ENCODE measurements at regions not wholly inside any gene's neighbourhood (a gene's known extent, or its start where the extent isn't known, plus 50 kb on each side); places are given as distances from the start of the nearest gene placed in this dataset.

DNA sequence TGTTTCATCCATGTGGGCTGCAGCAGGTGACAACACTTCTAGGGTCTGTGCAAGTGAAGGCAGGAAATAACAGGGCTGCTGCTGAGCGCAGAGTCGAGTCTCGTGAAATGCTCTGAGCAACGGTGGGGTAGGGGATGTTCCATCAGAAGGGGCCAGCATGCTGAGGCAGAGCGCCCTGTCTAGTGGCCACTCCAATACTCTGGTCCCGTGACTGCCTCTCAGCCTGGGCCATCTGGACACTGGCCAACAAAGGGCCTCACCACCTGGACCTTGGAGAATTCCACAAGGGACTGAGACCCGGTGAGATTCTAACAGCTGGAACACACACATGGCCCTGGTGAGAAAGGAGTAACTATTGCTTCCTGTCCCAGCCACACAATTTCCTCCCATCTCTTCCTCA, 375.7 kb downstream of the SHANK2 start:
- Histone ChIP-seq H3K9me3 (ENCODE audit: low read length) (no peaks in the 10 kb centered on the region), H3K4me1 (ENCODE audit: low read length) (no peaks in the 10 kb centered on the region), H3K4me2 (ENCODE audit: low read depth, low read length, poor library complexity, severe bottlenecking) (no peak overlapping the region), H4K20me1 (ENCODE audit: insufficient read depth, low read depth, low read length) (no peaks in the 10 kb centered on the region), H2AFZ (ENCODE audit: low read length) (no peak overlapping the region), H3K79me2 (ENCODE audit: low read length) (no peaks in the 10 kb centered on the region), H3K4me3 (ENCODE audit: low read length) (no peak overlapping the region), H3K9ac (ENCODE audit: low read length) (no peak overlapping the region), H3K27me3 (ENCODE audit: low read length) (no peaks in the 10 kb centered on the region), H3K9me2 (replicated peaks; ENCODE audit: insufficient read depth, low read length) (no peaks in the 10 kb centered on the region), H3K36me3 (ENCODE audit: insufficient read depth, low read length) (no peaks in the 10 kb centered on the region), H3K27ac (ENCODE audit: low read length) (no peak overlapping the region)
- DNase-seq = no peak

DNA sequence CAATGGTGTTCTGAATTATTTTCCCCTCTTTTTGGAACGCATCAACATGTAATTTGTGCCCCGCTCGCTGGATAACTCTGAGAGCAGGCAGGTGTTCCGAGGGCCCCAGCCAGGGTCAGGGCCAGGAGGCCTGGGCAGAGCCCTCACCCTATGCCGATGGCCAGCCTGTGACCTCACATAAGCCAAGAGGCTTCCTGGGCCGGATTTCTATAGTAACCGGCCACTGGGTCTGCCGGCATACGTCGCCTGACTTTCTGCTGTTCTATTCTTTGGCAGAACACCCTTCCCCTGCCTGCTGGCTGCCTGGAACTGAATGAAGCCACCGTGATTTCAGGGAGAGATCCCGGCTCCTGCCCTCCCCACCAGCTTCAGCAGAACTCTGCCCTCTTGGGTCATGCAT, 375.2 kb downstream of the SHANK2 start:
- no peaks in the 10 kb centered on the region for H4K20me1 ChIP-seq (ENCODE audit: insufficient read depth, low read depth, low read length)
- H3K9me2 ChIP-seq (replicated peaks; ENCODE audit: insufficient read depth, low read length) = no peaks in the 10 kb centered on the region
- no peaks in the 10 kb centered on the region for H3K36me3 ChIP-seq (ENCODE audit: insufficient read depth, low read length)
- no peak overlapping the region for H2AFZ ChIP-seq (ENCODE audit: low read length)
- H3K4me3 ChIP-seq (ENCODE audit: low read length) = no peak overlapping the region
- H3K4me1 ChIP-seq (ENCODE audit: low read length) = no peaks in the 10 kb centered on the region
- H3K27ac ChIP-seq (ENCODE audit: low read length) = no peak overlapping the region
- H3K9me3 ChIP-seq (ENCODE audit: low read length) = no peaks in the 10 kb centered on the region
- no peak overlapping the region for H3K9ac ChIP-seq (ENCODE audit: low read length)
- DNase-seq = no peak
- no peaks in the 10 kb centered on the region for H3K27me3 ChIP-seq (ENCODE audit: low read length)
- H3K4me2 ChIP-seq (ENCODE audit: low read depth, low read length, poor library complexity, severe bottlenecking) = no peak overlapping the region
- H3K79me2 ChIP-seq (ENCODE audit: low read length) = no peaks in the 10 kb centered on the region

DNA sequence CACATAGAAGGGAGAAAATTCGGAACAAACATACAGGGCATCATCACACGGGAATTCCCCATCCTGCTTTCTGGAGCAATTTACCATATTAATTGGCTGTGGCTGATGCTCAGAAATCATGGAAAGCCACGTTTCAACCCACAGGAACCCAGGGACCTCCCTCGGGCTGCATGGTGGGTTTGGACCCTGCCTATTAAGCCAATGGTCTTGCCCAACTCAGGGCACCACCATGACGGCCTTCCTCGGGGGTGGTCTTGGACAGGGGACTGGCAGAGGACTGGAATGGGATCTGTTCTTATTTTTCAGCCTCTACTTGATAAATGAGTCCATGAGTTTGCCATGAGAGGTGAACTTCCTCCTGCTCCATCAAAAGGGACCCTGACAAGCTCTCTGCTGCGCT, 374.0 kb downstream of the SHANK2 start:
- H3K9me2 ChIP-seq (replicated peaks; ENCODE audit: insufficient read depth, low read length) = no peaks in the 10 kb centered on the region
- H3K4me3 ChIP-seq (ENCODE audit: low read length) = no peak overlapping the region
- H3K27ac ChIP-seq (ENCODE audit: low read length) = no peak overlapping the region
- no peaks in the 10 kb centered on the region for H3K27me3 ChIP-seq (ENCODE audit: low read length)
- no peaks in the 10 kb centered on the region for H3K9me3 ChIP-seq (ENCODE audit: low read length)
- DNase-seq = no peak
- no peaks in the 10 kb centered on the region for H3K4me1 ChIP-seq (ENCODE audit: low read length)
- H2AFZ ChIP-seq (ENCODE audit: low read length) = no peak overlapping the region
- H4K20me1 ChIP-seq (ENCODE audit: insufficient read depth, low read depth, low read length) = no peaks in the 10 kb centered on the region
- no peaks in the 10 kb centered on the region for H3K79me2 ChIP-seq (ENCODE audit: low read length)
- H3K4me2 ChIP-seq (ENCODE audit: low read depth, low read length, poor library complexity, severe bottlenecking) = no peak overlapping the region
- H3K36me3 ChIP-seq (ENCODE audit: insufficient read depth, low read length) = no peaks in the 10 kb centered on the region
- no peak overlapping the region for H3K9ac ChIP-seq (ENCODE audit: low read length)

DNA sequence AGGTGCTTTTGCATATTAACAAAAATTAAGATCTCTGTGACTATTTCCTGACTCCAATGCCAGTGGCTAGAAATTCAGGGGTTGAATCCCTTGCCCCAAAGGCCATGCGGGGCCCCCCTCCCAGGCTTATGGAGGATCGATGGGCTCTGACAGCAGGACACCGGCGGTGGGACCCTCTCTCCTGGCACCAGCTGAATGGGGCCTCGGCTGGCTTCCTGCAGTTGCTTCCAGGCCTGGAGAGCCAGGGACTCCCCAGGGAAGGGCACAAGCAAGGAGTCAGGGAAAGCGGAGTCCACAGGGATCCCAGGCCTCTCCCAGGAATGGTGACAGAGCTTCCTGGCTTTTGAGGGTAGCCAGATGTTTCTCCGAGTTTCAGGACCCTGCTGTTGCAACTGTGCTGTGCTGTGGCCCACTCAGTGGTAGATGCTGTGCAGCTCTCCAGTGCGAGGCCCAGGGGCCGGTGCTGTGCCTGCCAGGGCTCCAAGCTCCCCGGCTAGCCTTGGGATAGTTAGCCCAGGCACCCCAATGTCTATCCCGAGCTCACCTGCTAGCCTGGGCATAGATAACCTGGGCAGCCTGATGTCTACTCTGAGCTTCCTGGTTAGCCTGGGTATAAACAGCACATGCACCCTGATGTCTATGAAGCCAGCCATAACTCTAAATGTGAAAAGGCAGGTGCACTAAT, 372.6 kb downstream of the SHANK2 start:
- Histone ChIP-seq H2AFZ (ENCODE audit: low read length) (no peak overlapping the region), H3K79me2 (ENCODE audit: low read length) (no peaks in the 10 kb centered on the region), H3K4me1 (ENCODE audit: low read length) (no peaks in the 10 kb centered on the region), H3K36me3 (ENCODE audit: insufficient read depth, low read length) (no peaks in the 10 kb centered on the region), H3K27ac (ENCODE audit: low read length) (no peak overlapping the region), H3K9me2 (replicated peaks; ENCODE audit: insufficient read depth, low read length) (no peaks in the 10 kb centered on the region), H3K4me2 (ENCODE audit: low read depth, low read length, poor library complexity, severe bottlenecking) (no peak overlapping the region), H3K27me3 (ENCODE audit: low read length) (no peaks in the 10 kb centered on the region), H4K20me1 (ENCODE audit: insufficient read depth, low read depth, low read length) (no peaks in the 10 kb centered on the region), H3K9ac (ENCODE audit: low read length) (no peak overlapping the region), H3K4me3 (ENCODE audit: low read length) (no peak overlapping the region), H3K9me3 (ENCODE audit: low read length) (no peaks in the 10 kb centered on the region)
- DNase-seq = no peak

DNA sequence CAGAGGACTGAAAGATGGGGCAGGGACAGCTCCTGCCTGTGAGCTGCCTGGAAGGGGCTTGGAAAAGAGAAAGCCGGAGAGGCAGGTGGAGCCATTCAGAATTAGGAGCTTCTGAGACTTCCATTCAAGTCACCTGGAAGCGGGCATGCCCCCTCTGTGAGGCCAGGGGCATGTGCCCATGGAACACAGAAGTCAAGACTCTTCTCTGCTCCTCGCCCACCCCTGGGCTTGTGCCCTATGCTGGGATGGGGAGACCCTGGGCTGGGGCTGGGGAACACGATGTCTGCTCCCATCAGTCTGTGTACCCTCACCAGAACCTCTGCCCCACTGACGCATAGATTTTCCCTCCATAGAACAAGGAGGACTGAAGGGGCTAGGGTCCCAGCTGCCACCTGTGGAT, 372.0 kb downstream of the SHANK2 start:
- H3K79me2 ChIP-seq (ENCODE audit: low read length) = no peaks in the 10 kb centered on the region
- H3K27ac ChIP-seq (ENCODE audit: low read length) = no peak overlapping the region
- no peak for DNase-seq
- H3K4me3 ChIP-seq (ENCODE audit: low read length) = no peak overlapping the region
- H3K4me2 ChIP-seq (ENCODE audit: low read depth, low read length, poor library complexity, severe bottlenecking) = no peak overlapping the region
- no peaks in the 10 kb centered on the region for H3K36me3 ChIP-seq (ENCODE audit: insufficient read depth, low read length)
- H3K4me1 ChIP-seq (ENCODE audit: low read length) = no peaks in the 10 kb centered on the region
- H3K27me3 ChIP-seq (ENCODE audit: low read length) = no peaks in the 10 kb centered on the region
- H3K9me2 ChIP-seq (replicated peaks; ENCODE audit: insufficient read depth, low read length) = no peaks in the 10 kb centered on the region
- H3K9ac ChIP-seq (ENCODE audit: low read length) = no peak overlapping the region
- no peaks in the 10 kb centered on the region for H3K9me3 ChIP-seq (ENCODE audit: low read length)
- no peak overlapping the region for H2AFZ ChIP-seq (ENCODE audit: low read length)
- no peaks in the 10 kb centered on the region for H4K20me1 ChIP-seq (ENCODE audit: insufficient read depth, low read depth, low read length)

DNA sequence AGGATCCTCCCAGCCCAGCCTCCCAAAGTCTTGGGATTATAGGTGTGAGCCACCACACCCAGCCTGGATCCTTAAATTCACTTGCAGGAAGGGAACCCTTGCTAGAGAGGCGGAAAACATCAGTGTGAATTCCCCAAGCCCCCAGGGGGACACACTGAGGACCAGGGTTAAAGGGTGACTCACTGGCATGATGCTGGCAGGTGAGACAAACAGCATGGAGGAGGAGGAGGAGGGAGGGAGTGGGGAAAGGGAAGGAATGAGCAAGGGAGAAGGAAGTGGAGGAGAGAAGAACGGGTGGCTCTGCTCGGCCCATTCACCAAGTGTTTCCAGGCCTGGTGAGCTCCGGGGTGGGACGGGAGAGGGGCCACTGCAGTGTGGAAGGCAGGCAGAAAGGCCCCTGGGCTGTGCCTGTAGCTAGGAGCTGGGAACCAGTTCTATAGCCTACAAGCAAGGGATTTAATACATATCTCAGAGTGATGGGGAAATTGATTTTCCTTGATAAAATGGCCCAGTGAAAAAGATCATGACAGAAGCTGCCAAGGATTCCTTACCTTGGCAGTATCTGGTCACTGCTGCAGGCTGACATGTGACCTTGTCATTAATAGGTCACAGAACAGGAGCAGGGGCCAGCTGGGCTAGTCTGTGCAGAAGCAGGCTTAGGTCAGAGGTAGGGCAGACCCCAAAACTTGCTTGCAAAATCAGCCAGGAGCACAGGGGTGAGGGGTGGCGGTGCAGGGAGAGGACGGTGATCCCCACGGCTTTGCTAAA, 370.2 kb downstream of the SHANK2 start:
- Histone ChIP-seq H3K4me3 (ENCODE audit: low read length) (no peak overlapping the region), H3K27ac (ENCODE audit: low read length) (no peak overlapping the region), H4K20me1 (ENCODE audit: insufficient read depth, low read depth, low read length) (no peaks in the 10 kb centered on the region), H2AFZ (ENCODE audit: low read length) (no peak overlapping the region), H3K79me2 (ENCODE audit: low read length) (no peaks in the 10 kb centered on the region), H3K9me3 (ENCODE audit: low read length) (no peaks in the 10 kb centered on the region), H3K36me3 (ENCODE audit: insufficient read depth, low read length) (no peaks in the 10 kb centered on the region), H3K4me1 (ENCODE audit: low read length) (no peaks in the 10 kb centered on the region), H3K27me3 (ENCODE audit: low read length) (no peaks in the 10 kb centered on the region), H3K4me2 (ENCODE audit: low read depth, low read length, poor library complexity, severe bottlenecking) (no peak overlapping the region), H3K9ac (ENCODE audit: low read length) (no peak overlapping the region), H3K9me2 (replicated peaks; ENCODE audit: insufficient read depth, low read length) (no peaks in the 10 kb centered on the region)
- no peak for DNase-seq

DNA sequence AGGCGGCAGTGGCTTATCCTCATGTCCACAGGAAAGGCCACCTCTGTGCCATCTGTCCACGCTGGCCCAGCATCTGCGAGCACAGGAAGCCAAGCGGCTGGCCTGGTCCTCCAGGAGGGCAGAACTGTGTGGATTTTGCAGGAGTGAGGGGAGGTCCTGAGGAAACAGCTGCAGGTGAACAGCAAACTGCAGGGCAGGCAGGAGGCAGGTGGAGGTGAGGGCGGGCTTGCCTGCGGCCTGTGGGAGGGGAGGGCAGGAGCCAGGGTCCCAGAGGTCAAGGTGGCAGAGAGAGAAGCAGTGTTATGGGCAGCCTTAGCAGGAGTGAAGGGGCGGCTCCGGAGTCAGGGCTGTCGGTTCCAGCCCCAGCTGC, 369.7 kb downstream of the SHANK2 start:
- H3K4me1 ChIP-seq (ENCODE audit: low read length) = no peaks in the 10 kb centered on the region
- H3K9me3 ChIP-seq (ENCODE audit: low read length) = no peaks in the 10 kb centered on the region
- no peak overlapping the region for H2AFZ ChIP-seq (ENCODE audit: low read length)
- no peaks in the 10 kb centered on the region for H3K36me3 ChIP-seq (ENCODE audit: insufficient read depth, low read length)
- H3K9ac ChIP-seq (ENCODE audit: low read length) = no peak overlapping the region
- H3K27me3 ChIP-seq (ENCODE audit: low read length) = no peaks in the 10 kb centered on the region
- no peaks in the 10 kb centered on the region for H3K79me2 ChIP-seq (ENCODE audit: low read length)
- no peak overlapping the region for H3K4me3 ChIP-seq (ENCODE audit: low read length)
- no peak overlapping the region for H3K27ac ChIP-seq (ENCODE audit: low read length)
- no peaks in the 10 kb centered on the region for H3K9me2 ChIP-seq (replicated peaks; ENCODE audit: insufficient read depth, low read length)
- H4K20me1 ChIP-seq (ENCODE audit: insufficient read depth, low read depth, low read length) = no peaks in the 10 kb centered on the region
- no peak overlapping the region for H3K4me2 ChIP-seq (ENCODE audit: low read depth, low read length, poor library complexity, severe bottlenecking)
- no peak for DNase-seq

DNA sequence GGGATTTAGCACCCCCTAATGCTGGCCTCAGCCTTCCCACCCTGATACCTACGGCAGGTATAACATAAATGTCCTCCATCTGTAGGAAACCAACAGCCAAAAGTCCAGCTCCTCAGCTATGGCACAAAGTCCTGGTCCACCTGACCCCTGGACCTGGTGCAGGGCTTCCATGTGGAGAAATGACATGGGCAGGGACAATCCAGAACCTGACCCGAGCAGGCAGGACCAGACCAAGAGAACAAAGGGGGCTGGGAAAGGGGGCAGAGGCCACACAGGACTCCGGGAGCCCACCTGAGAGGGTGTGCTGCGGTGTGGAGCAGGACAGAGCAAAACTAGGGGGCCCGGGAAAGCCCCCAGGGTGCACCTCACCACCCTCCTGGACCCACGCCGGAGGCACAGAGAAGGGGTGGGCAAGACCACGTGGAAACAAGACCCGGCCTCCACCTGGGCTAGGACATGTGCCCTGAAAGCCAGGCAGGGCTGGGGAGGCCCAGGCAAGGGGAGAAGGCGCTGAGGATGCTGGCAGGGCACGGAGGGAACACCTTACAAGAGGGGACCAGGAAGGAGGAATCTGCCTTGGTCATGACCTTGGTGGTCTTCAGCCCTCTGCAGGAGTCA, 368.9 kb downstream of the SHANK2 start:
- no peak for DNase-seq
- Histone ChIP-seq H3K36me3 (ENCODE audit: insufficient read depth, low read length) (no peaks in the 10 kb centered on the region), H3K27ac (ENCODE audit: low read length) (no peak overlapping the region)

More for the DNA sequence above, 368.9 kb downstream of the SHANK2 start:
- Histone ChIP-seq H3K4me3 (ENCODE audit: low read length) (no peak overlapping the region), H3K27me3 (ENCODE audit: low read length) (no peaks in the 10 kb centered on the region), H3K9me2 (replicated peaks; ENCODE audit: insufficient read depth, low read length) (no peaks in the 10 kb centered on the region), H3K4me2 (ENCODE audit: low read depth, low read length, poor library complexity, severe bottlenecking) (no peak overlapping the region), H3K9ac (ENCODE audit: low read length) (no peak overlapping the region), H3K9me3 (ENCODE audit: low read length) (no peaks in the 10 kb centered on the region), H3K4me1 (ENCODE audit: low read length) (no peaks in the 10 kb centered on the region), H4K20me1 (ENCODE audit: insufficient read depth, low read depth, low read length) (no peaks in the 10 kb centered on the region), H2AFZ (ENCODE audit: low read length) (no peak overlapping the region), H3K79me2 (ENCODE audit: low read length) (no peaks in the 10 kb centered on the region)

Measured in Karpas-422 (cell line).